AG10803 (cell line): ENCODE measurements at regions not wholly inside any gene's neighbourhood (a gene's known extent, or its start where the extent isn't known, plus 50 kb on each side); places are given as distances from the start of the nearest gene placed in this dataset.

Experiments used
- DNase-seq: peaks from one replicate; pipeline ENCODE4 v3.0.0; 2010; ENCODE audit warnings: low read depth
- H3K4me3 ChIP-seq: 2 replicates; pipeline ENCODE4 v1.5.1; 2011; ENCODE audit warnings: mild to moderate bottlenecking, low read length, control low read depth
- TF ChIP-seq, protein P1 (sequence below): conservative IDR thresholded peaks from 2 replicates; pipeline ENCODE4 v1.5.1; 2011; ENCODE audit warnings: mild to moderate bottlenecking, low read length, control low read depth, inconsistent platforms

DNA sequence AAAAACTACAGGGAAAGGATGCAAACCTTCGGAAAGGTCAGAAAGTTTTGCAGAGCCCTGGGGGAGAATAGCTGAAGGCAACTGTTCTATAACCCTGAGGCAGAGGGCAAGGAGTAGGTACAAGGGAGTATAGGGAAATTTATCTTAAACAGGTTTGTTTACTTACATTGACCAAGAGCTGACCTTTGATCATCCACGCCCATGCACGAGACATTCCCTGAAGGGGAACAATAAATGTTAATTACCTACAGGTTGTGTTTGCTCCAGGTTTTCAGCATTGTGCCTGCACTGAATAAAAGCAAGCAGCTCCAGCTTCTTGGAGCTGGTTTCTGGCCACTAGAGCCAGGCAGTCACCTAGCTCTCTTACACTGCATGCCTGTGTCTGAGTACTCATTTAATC, 524.5 kb upstream of the TGFBR2 start:
- no peak overlapping the region for H3K4me3 ChIP-seq
- TF ChIP-seq, protein P1, sequence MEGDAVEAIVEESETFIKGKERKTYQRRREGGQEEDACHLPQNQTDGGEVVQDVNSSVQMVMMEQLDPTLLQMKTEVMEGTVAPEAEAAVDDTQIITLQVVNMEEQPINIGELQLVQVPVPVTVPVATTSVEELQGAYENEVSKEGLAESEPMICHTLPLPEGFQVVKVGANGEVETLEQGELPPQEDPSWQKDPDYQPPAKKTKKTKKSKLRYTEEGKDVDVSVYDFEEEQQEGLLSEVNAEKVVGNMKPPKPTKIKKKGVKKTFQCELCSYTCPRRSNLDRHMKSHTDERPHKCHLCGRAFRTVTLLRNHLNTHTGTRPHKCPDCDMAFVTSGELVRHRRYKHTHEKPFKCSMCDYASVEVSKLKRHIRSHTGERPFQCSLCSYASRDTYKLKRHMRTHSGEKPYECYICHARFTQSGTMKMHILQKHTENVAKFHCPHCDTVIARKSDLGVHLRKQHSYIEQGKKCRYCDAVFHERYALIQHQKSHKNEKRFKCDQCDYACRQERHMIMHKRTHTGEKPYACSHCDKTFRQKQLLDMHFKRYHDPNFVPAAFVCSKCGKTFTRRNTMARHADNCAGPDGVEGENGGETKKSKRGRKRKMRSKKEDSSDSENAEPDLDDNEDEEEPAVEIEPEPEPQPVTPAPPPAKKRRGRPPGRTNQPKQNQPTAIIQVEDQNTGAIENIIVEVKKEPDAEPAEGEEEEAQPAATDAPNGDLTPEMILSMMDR = no peak
- no peak for DNase-seq

DNA sequence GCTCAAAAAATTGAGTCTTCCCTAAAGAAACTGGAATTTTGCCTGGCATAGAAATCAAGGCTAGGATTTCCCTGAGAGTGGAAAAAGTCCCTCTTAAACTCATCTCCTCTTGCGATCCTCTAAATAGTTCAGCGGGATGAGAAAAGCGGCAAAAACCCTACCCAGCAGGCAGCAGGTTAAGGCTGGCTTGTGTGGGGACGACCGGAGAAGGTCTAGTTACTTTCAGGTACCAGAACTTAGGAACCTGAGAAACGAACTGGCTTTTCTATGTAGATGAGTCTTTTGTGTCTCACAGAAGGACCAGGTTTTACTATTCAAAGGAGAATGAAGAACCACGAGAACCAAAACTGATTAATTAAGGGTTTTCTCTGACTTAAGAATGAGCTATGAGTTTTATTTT, 523.7 kb upstream of the TGFBR2 start:
- DNase-seq = no peak
- TF ChIP-seq, protein P1 = no peak
- H3K4me3 ChIP-seq = no peak overlapping the region

DNA sequence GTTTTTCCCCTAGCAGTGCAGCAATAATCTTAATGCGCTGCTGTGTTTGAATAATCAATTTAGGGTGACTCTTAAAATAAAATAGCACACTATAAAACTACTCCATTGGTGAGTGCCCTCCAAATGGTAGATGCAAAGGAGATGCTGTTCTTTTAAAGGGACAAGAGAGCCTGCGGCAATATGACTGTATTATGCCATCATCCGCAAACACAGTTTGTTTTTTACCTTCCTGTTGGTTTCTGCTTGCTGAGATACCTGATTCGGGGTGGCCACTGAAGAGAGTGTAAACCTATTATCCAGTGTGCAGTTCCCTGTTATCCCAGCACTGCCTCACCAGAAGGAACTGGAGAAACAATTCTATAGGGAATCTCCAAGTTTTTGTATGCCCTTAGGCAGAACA, 523.1 kb upstream of the TGFBR2 start:
- TF ChIP-seq, protein P1 = no peak
- no peak for DNase-seq
- H3K4me3 ChIP-seq = no peak overlapping the region

DNA sequence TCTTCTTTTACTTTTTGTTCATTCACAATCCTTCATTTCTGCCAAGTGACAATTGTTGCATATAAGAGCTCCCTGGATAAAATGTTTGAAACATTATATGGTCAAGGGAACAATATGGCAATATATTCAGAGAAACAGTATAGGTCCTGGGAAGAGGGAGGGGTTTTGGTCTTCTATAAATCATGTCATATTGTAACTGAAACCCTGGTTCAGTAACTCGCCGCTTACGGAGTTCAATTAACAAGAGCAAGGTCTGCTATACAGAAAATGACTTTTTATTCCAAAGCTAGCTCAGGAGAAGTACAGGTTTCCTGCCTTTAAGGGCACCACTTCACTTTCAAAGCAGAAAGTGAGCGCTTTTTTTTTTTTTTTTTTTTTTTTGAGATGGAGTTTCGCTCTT, 522.1 kb upstream of the TGFBR2 start:
- DNase-seq = no peak
- no peak overlapping the region for H3K4me3 ChIP-seq
- TF ChIP-seq, protein P1 = no peak

DNA sequence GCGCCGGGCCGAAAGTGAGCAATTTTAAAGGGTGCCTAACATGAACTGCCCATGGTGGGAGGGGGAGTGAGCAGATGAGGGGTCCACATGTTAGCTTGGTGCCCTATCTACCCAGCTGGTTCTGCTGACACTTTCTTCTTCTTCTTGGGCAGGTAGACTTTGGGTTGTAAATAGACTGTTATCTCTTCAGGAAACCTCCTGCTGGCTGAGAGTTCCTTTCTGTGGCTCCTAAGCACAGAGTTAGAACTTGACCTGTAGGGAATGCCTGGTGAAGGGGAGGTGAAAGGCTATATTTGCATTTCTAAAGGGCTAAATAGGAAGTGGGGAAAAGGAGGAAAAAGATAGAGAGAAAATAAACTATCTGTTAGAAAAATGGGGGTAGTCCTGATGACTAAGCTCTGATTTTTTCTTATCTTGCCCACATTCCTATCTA, 521.4 kb upstream of the TGFBR2 start:
- no peak overlapping the region for H3K4me3 ChIP-seq
- DNase-seq = no peak
- TF ChIP-seq, protein P1 = no peak

DNA sequence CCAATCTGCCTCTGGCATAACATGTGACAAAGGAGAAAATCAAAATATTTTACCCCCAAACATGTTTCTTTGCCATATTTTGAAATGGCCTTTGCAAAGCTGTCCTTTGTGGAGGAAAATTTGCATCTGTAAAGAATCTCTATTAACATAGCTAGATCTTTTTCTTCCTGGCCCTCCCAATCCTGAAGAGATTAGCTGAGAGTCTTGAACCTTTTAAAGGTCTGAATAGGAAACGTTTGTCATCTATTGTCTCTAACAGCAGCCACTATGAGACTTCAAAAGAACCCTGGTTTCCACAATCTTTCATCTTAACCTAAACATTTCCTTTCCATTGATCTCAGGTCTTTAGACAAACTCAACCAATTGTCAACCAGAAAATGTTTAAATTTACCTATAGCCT, 520.9 kb upstream of the TGFBR2 start:
- no peak overlapping the region for H3K4me3 ChIP-seq
- TF ChIP-seq, protein P1 = no peak
- no peak for DNase-seq

DNA sequence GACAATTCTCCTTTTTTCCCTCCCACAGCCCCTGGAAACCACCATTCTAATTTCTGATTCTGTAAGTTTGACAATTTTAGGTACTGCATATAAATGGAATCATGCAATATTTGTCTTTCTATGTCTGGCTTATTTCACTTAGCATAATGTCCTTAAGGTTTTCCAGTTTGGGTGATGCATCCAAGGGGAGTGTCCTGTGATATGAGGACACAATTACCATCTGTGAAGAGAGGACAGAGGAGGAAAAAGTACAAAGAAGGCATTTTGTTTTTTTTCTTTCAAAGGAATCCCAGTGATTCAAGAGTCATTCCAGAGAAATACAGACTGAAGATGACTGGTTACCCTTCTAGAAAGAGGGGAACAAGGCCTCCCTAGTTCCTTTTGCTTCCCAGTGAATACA, 514.7 kb upstream of the TGFBR2 start:
- no peak overlapping the region for H3K4me3 ChIP-seq
- no peak for DNase-seq
- TF ChIP-seq, protein P1 = no peak
